ENCODE measurements at regions not wholly inside any gene's neighbourhood (a gene's known extent, or its start where the extent isn't known, plus 50 kb on each side); places are given as distances from the start of the nearest gene placed in this dataset.

- TF ChIP-seq CTCF (IDR thresholded peaks at IDR 0.05) = peak; percentile 64
- DNase-seq (ENCODE audit: low spot score) = no peak
- no peaks in the 10 kb centered on the region for H3K36me3 Mint-ChIP-seq (ENCODE audit: low read depth)
- peaks cover 1% of the 10 kb centered on the region for H3K9me3 Mint-ChIP-seq (ENCODE audit: low read depth)
- H3K27ac Mint-ChIP-seq (ENCODE audit: unreplicated experiment) = peak overlapping the region; percentile 93
- peaks cover 85% of the 10 kb centered on the region for H3K4me1 Mint-ChIP-seq (ENCODE audit: low read depth)
- H3K4me3 Mint-ChIP-seq (ENCODE audit: unreplicated experiment) = no peak overlapping the region
- no peaks in the 10 kb centered on the region for H3K27me3 Mint-ChIP-seq (ENCODE audit: low read depth)
Observed at GRCh38 chr7:25672496-25672895, 444.2 kb upstream of the NPVF start.

- peaks cover 1% of the 10 kb centered on the region for H3K36me3 Mint-ChIP-seq (ENCODE audit: low read depth)
- peaks cover 6% of the 10 kb centered on the region for H3K9me3 Mint-ChIP-seq (ENCODE audit: low read depth)
- no peak overlapping the region for H3K4me3 Mint-ChIP-seq (ENCODE audit: unreplicated experiment)
- DNase-seq (ENCODE audit: low spot score) = no peak
- TF ChIP-seq CTCF (IDR thresholded peaks at IDR 0.05) = no peak
- H3K27ac Mint-ChIP-seq (ENCODE audit: unreplicated experiment) = peak overlapping the region; percentile 68
- H3K4me1 Mint-ChIP-seq (ENCODE audit: low read depth) = peaks cover 84% of the 10 kb centered on the region
- no peaks in the 10 kb centered on the region for H3K27me3 Mint-ChIP-seq (ENCODE audit: low read depth)
Observed at GRCh38 chr7:25675789-25676474, 447.6 kb upstream of the NPVF start.

GRCh38 chr7:25677595-25677994, 449.3 kb upstream of the NPVF start:
- Mint-ChIP-seq H3K36me3 (ENCODE audit: low read depth) (peaks cover 7% of the 10 kb centered on the region), H3K9me3 (ENCODE audit: low read depth) (peaks cover 12% of the 10 kb centered on the region), H3K4me1 (ENCODE audit: low read depth) (peaks cover 69% of the 10 kb centered on the region), H3K27me3 (ENCODE audit: low read depth) (no peaks in the 10 kb centered on the region), H3K27ac (ENCODE audit: unreplicated experiment) (peak overlapping the region; percentile 13), H3K4me3 (ENCODE audit: unreplicated experiment) (no peak overlapping the region)
- TF ChIP-seq CTCF (IDR thresholded peaks at IDR 0.05) = no peak
- DNase-seq (ENCODE audit: low spot score) = no peak

GRCh38 chr7:25678215-25678614, 449.9 kb upstream of the NPVF start:
- Mint-ChIP-seq H3K36me3 (ENCODE audit: low read depth) (peaks cover 10% of the 10 kb centered on the region), H3K9me3 (ENCODE audit: low read depth) (peaks cover 12% of the 10 kb centered on the region), H3K4me1 (ENCODE audit: low read depth) (peaks cover 62% of the 10 kb centered on the region), H3K27ac (ENCODE audit: unreplicated experiment) (no peak overlapping the region), H3K27me3 (ENCODE audit: low read depth) (no peaks in the 10 kb centered on the region), H3K4me3 (ENCODE audit: unreplicated experiment) (no peak overlapping the region)
- DNase-seq (ENCODE audit: low spot score) = no peak
- no peak for TF ChIP-seq CTCF (IDR thresholded peaks at IDR 0.05)

- Mint-ChIP-seq H3K36me3 (ENCODE audit: low read depth) (peaks cover 10% of the 10 kb centered on the region), H3K9me3 (ENCODE audit: low read depth) (peaks cover 12% of the 10 kb centered on the region), H3K4me1 (ENCODE audit: low read depth) (peaks cover 49% of the 10 kb centered on the region), H3K27ac (ENCODE audit: unreplicated experiment) (no peak overlapping the region), H3K27me3 (ENCODE audit: low read depth) (no peaks in the 10 kb centered on the region), H3K4me3 (ENCODE audit: unreplicated experiment) (no peak overlapping the region)
- no peak for DNase-seq (ENCODE audit: low spot score)
- no peak for TF ChIP-seq CTCF (IDR thresholded peaks at IDR 0.05)
Observed at GRCh38 chr7:25680636-25681035, 452.4 kb upstream of the NPVF start.

Data from chondrocyte (in vitro differentiated cells).